HEK293T (cell line): ENCODE measurements at regions not wholly inside any gene's neighbourhood (a gene's known extent, or its start where the extent isn't known, plus 50 kb on each side); places are given as distances from the start of the nearest gene placed in this dataset.

Source experiments
- CTCF ChIA-PET: fragments of 350-600 bp; formaldehyde crosslinking; extraction: SDS; loops from one replicate; lab custom pipeline; 2021; ENCODE audit warnings: antibody characterized with exemption, inconsistent platforms; lab: Yijun Ruan, JAX
- POLR2A ChIA-PET: fragments of 350-600 bp; formaldehyde crosslinking; extraction: SDS; loops from one replicate; lab custom pipeline; 2020; ENCODE audit warnings: antibody characterized with exemption, inconsistent platforms; lab: Yijun Ruan, JAX
- DNase-seq: peaks from one replicate; pipeline ENCODE4 v3.0.0; 2012; ENCODE audit warnings: mixed read lengths; ENCODE audit errors: extremely low spot score
- ARNT ChIP-seq: fragments of 450-650 bp; IDR thresholded peaks from 2 replicates; pipeline ENCODE4 v1.6.1; 2017; ENCODE audit warnings: mild to moderate bottlenecking
- BHLHE40 ChIP-seq: fragments of 450-650 bp; IDR thresholded peaks from 2 replicates; pipeline ENCODE4 v1.6.1; 2016; ENCODE audit warnings: mild to moderate bottlenecking, moderate library complexity, borderline replicate concordance
- CTBP1 ChIP-seq: fragments of 450-650 bp; IDR thresholded peaks from 2 replicates; pipeline ENCODE4 v1.6.1; 2016; ENCODE audit warnings: borderline replicate concordance
- ELF4 ChIP-seq: fragments of 450-650 bp; IDR thresholded peaks from 2 replicates; pipeline ENCODE4 v1.6.1; 2017; ENCODE audit warnings: antibody characterized with exemption
- FOXA1 ChIP-seq: fragments of 450-650 bp; IDR thresholded peaks from 2 replicates; pipeline ENCODE4 v1.6.1; 2016; ENCODE audit warnings: mild to moderate bottlenecking
- FOXK2 ChIP-seq: fragments of 450-650 bp; IDR thresholded peaks from 2 replicates; pipeline ENCODE4 v1.6.1; 2016; ENCODE audit warnings: mild to moderate bottlenecking
- FOXM1 ChIP-seq: fragments of 450-650 bp; IDR thresholded peaks from 2 replicates; pipeline ENCODE4 v1.6.1; 2017; ENCODE audit warnings: mild to moderate bottlenecking, borderline replicate concordance
- HDGF ChIP-seq: fragments of 450-650 bp; IDR thresholded peaks from 2 replicates; pipeline ENCODE4 v1.6.1; 2017; ENCODE audit warnings: antibody characterized with exemption, borderline replicate concordance
- L3MBTL2 ChIP-seq: fragments of 450-650 bp; conservative IDR thresholded peaks from 2 replicates; pipeline ENCODE4 v1.6.1; 2016; ENCODE audit warnings: mild to moderate bottlenecking
- LEF1 ChIP-seq: fragments of 450-650 bp; IDR thresholded peaks from 2 replicates; pipeline ENCODE4 v1.6.1; 2017; ENCODE audit warnings: mild to moderate bottlenecking, borderline replicate concordance
- NFRKB ChIP-seq: fragments of 450-650 bp; IDR thresholded peaks from 2 replicates; pipeline ENCODE4 v1.6.1; 2016; ENCODE audit warnings: mild to moderate bottlenecking, moderate library complexity
- PKNOX1 ChIP-seq: fragments of 450-650 bp; IDR thresholded peaks from 2 replicates; pipeline ENCODE4 v1.6.1; 2016
- SP1 ChIP-seq: fragments of 450-650 bp; IDR thresholded peaks from 2 replicates; pipeline ENCODE4 v1.6.1; 2017
- SUZ12 ChIP-seq: fragments of 450-650 bp; IDR thresholded peaks from 2 replicates; pipeline ENCODE4 v1.6.1; 2016; ENCODE audit warnings: mild to moderate bottlenecking
- TARDBP ChIP-seq: fragments of 450-650 bp; IDR thresholded peaks from 2 replicates; pipeline ENCODE4 v1.6.1; 2016
- ZNF384 ChIP-seq: fragments of 450-650 bp; IDR thresholded peaks from 2 replicates; pipeline ENCODE4 v1.6.1; 2016

GRCh38 chr10:29956335-29956924, 103.0 kb downstream of the JCAD start:
- CTCF ChIA-PET: no interaction called here
- POLR2A ChIA-PET: no interaction called here
- no peak for DNase-seq
- no peak for TF ChIP-seq HDGF
- TF ChIP-seq BHLHE40: no peak
- TF ChIP-seq ELF4: no peak
- no peak for TF ChIP-seq PKNOX1
- no peak for TF ChIP-seq LEF1
- TF ChIP-seq ARNT: no peak
- TF ChIP-seq ZNF384: no peak
- TF ChIP-seq FOXK2: no peak
- TF ChIP-seq NFRKB: no peak
- TF ChIP-seq CTBP1: no peak

DNA sequence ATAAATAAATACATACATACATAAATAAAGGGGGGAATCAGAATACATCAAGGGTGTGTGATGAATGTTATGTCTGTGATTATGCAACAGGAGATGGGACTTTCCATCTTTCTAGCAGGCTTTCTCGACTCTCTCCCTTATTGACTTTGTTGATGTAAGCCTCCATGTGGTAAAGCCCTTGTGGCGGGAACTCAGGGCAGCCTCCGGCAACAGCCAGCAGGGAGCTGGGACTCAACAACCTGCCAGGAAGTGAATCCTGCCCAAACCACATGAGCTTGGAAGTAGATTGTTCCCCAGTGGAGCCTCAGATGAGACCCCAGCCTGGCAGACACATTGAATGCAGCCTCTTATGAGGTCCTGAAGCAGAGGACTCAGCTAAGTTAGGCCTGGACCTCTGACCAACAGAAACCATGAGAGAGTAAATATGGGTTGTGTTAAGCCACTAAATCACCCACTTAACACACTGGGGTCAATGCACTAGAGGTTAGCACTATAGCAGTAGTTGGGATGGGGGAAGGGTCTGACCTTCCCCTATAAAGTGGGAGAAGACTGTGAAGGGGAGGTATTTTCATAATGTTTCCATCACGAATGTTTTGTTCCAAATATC, 104.0 kb downstream of the JCAD start:
- DNase-seq: no peak
- ChIA-PET POLR2A (no interaction called here), CTCF (no interaction called here)
- TF ChIP-seq ZNF384: no peak

DNA sequence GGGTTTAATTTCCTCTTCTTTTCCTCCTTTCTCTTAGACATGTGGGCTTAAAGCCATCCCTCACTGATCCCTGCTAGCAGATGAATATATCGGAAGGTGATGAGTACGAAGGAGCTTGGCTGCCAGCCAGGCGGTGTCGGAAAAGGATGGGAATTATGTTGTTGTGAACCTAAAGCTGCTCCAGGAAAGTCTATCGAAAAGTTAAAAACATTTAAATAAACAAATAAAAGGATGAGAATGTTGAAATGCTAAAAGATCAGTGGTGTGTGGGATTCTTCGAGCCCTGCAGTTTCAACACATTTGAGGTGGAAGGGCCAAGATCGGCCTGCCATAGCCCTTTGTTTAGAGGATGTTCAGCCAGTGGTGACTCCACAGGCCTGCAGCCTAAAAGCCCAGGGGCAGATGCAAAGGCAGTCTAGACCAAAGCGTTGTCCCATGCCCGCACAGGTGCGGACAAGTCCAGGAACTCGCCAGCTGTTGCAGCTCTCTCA, 107.9 kb downstream of the JCAD start:
- CTCF ChIA-PET: interaction anchor here (0.5 to 1.1 kb wide), 2 partner anchors 331 to 416 kb away, joined by 3 to 4 read pairs; no protein-coding TSS in a partner anchor

DNA sequence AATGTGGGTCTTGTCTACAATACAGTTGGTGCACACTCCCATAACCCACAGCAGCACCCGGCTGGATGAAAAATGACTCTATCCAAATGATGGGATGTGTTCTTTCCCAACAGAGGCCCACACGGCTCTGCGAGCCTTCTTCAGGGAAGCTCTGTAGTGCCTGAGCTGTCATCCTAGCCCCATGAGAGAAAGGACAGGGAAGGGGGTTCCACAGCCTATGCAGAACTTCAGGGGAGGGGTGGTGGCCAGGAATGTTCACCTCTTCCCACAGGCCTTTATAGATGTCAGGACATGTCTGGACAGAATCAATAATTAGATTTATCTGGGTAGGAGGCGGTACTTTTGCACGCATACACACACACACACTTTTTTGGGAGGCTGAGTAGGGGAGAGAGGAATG, 109.0 kb downstream of the JCAD start:
- TF ChIP-seq ZNF384 (no peak), SUZ12 (no peak), L3MBTL2 (no peak), CTBP1 (no peak), ELF4 (no peak), ARNT (no peak), TARDBP (no peak), HDGF (no peak), FOXM1 (no peak), FOXA1 (no peak), BHLHE40 (no peak), SP1 (no peak), FOXK2 (no peak), PKNOX1 (no peak), LEF1 (no peak), NFRKB (no peak)
- CTCF ChIA-PET: interaction anchor here (1.1 kb wide), 1 partner anchor 415 kb away, joined by 3 read pairs; no protein-coding TSS in a partner anchor
- no peak for DNase-seq
- POLR2A ChIA-PET: no interaction called here

More for the DNA sequence above, 107.9 kb downstream of the JCAD start:
- TF ChIP-seq ARNT (no peak), FOXK2 (no peak), ZNF384 (no peak), ELF4 (no peak), BHLHE40 (no peak), PKNOX1 (no peak), TARDBP (no peak), SUZ12 (no peak), CTBP1 (no peak), SP1 (no peak), FOXA1 (no peak), LEF1 (no peak), FOXM1 (no peak)
- no peak for DNase-seq
- POLR2A ChIA-PET: no interaction called here

DNA sequence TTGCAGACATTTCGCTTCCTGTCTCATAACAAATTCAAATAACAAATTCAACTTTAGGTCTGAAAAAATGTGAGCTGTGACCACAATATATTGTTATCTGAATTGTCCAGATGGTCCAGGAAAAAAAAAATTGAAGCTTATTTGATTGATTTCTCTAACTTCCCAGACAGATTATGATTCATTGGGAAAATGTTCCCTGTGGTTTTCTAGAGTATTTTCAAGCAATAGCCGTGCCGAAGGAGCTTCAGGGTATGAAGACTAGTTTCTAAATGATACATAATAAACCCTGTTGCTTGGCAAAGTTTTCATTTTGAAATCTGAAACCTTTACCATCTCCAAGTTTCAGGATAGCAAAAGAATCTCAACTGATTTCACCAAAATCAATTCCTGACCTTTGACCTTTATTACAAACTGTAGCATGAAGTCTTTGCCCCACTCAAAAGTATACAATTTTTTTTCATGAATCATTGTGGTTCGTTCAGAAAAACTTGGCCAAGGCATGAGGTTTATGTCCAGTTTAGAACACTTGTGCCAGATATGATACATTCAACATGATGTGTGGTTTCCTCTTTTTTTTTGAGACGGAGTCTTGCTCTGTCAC, 109.9 kb downstream of the JCAD start:
- ChIA-PET CTCF (no interaction called here), POLR2A (no interaction called here)
- no peak for TF ChIP-seq FOXA1
- no peak for TF ChIP-seq SUZ12
- no peak for TF ChIP-seq TARDBP
- no peak for TF ChIP-seq ZNF384
- no peak for TF ChIP-seq FOXK2
- TF ChIP-seq ELF4: no peak
- no peak for TF ChIP-seq PKNOX1
- TF ChIP-seq LEF1: no peak
- DNase-seq: no peak
